Keratinocyte (primary cell): ENCODE measurements at regions not wholly inside any gene's neighbourhood (a gene's known extent, or its start where the extent isn't known, plus 50 kb on each side); places are given as distances from the start of the nearest gene placed in this dataset.
A peak's percentile ranks its signal among the peaks of the same experiment; 100 is the strongest.

ENCODE experiments used
- DNase-seq: peaks from one replicate; pipeline ENCODE4 v3.0.0-alpha.2; 2011; ENCODE audit warnings: low read depth, missing footprints, low spot score
- FAIRE-seq: peaks from 2 replicates; lab custom pipeline; 2011; peaks lifted over from hg19 to GRCh38; lab: Jason Lieb, UNC
- H2AFZ ChIP-seq: 2 replicates; pipeline ENCODE4 v1.6.0; 2012; ENCODE audit warnings: low read length, control low read depth, inconsistent platforms; ENCODE audit not compliant: control insufficient read depth
- H3K27ac ChIP-seq: 2 replicates; pipeline ENCODE4 v1.5.1; 2011; ENCODE audit warnings: low read length; ENCODE audit not compliant: control insufficient read depth, insufficient read depth
- H3K27me3 ChIP-seq: 3 replicates; pipeline ENCODE4 v1.6.0; 2011; ENCODE audit warnings: low read length; ENCODE audit not compliant: control insufficient read depth, insufficient read depth; ENCODE audit errors: extremely low read depth
- H3K36me3 ChIP-seq, 2 experiments: 2 replicates in 1 of 2; 3 replicates in 1 of 2; pipeline ENCODE4 v1.5.1; 2011; ENCODE audit warnings: low read length in 2 of 2, mild to moderate bottlenecking in 1 of 2; ENCODE audit not compliant: control insufficient read depth in 2 of 2, insufficient read depth in 2 of 2; ENCODE audit errors: extremely low read depth in 1 of 2
- H3K4me1 ChIP-seq: 3 replicates; pipeline ENCODE4 v1.5.1; 2011; ENCODE audit warnings: low read length; ENCODE audit not compliant: control insufficient read depth, insufficient read depth; ENCODE audit errors: extremely low read depth
- H3K4me2 ChIP-seq: 3 replicates; pipeline ENCODE4 v1.6.0; 2011; ENCODE audit warnings: low read depth, low read length; ENCODE audit not compliant: control insufficient read depth, insufficient read depth; ENCODE audit errors: extremely low read depth
- H3K4me3 ChIP-seq, 3 experiments: fragments of 200-600 bp in 1 of 3; sonication (generic) in 1 of 3; 2 replicates in 2 of 3; 3 replicates in 1 of 3; pipeline ENCODE4 v1.5.1; 2011 to 2016; ENCODE audit warnings: low read length in 3 of 3, mild to moderate bottlenecking in 3 of 3, control low read depth in 2 of 3, inconsistent platforms in 1 of 3, low read depth in 1 of 3, mixed read lengths in 1 of 3, mixed run types in 1 of 3, moderate library complexity in 1 of 3; ENCODE audit not compliant: control insufficient read depth in 2 of 3, insufficient read depth in 2 of 3; ENCODE audit errors: extremely low read depth in 1 of 3
- H3K79me2 ChIP-seq: 2 replicates; pipeline ENCODE4 v1.6.0; 2012; ENCODE audit warnings: low read length; ENCODE audit not compliant: control insufficient read depth, insufficient read depth
- H3K9ac ChIP-seq: 3 replicates; pipeline ENCODE4 v1.6.0; 2011; ENCODE audit warnings: low read length; ENCODE audit not compliant: control insufficient read depth, insufficient read depth; ENCODE audit errors: extremely low read depth
- H3K9me1 ChIP-seq: 3 replicates; pipeline ENCODE4 v1.6.0; 2011; ENCODE audit warnings: low read length; ENCODE audit not compliant: control insufficient read depth, insufficient read depth; ENCODE audit errors: extremely low read depth
- H3K9me3 ChIP-seq: 2 replicates; pipeline ENCODE4 v1.5.1; 2012; ENCODE audit warnings: low read depth, low read length; ENCODE audit not compliant: control insufficient read depth
- H4K20me1 ChIP-seq: 3 replicates; pipeline ENCODE4 v1.6.0; 2011; ENCODE audit warnings: low read length; ENCODE audit not compliant: control insufficient read depth, insufficient read depth; ENCODE audit errors: extremely low read depth
- CTCF ChIP-seq, 3 experiments: IDR thresholded peaks in 1 of 3; conservative IDR thresholded peaks in 1 of 3; optimal IDR thresholded peaks in 1 of 3; 2 replicates in 2 of 3; 3 replicates in 1 of 3; pipeline versions ENCODE3 to v1.5.1; 2011; ENCODE audit warnings: low read length in 3 of 3, mild to moderate bottlenecking in 3 of 3, moderate library complexity in 2 of 3, control low read depth in 1 of 3, inconsistent platforms in 1 of 3; ENCODE audit not compliant: insufficient read depth in 2 of 3; ENCODE audit errors: extremely low read depth in 1 of 3
- EZH2 ChIP-seq: IDR thresholded peaks from one replicate; pipeline ENCODE4 v1.6.1; 2012; ENCODE audit warnings: inconsistent platforms, mild to moderate bottlenecking, low read length, moderate library complexity
- dilution Hi-C: fragments of 300-500 bp; cut with MboI; formaldehyde crosslinking; loops from one replicate; pipeline ENCODE4 v1.7.0; 2020; ENCODE audit warnings: low sequenced_read_pairs; ENCODE audit not compliant: extremely low pct_ligation_motif_present

GRCh38 chr14:85475113-85475512 is 54.8 kb upstream of the FLRT2 start:
- H2AFZ ChIP-seq = no peak overlapping the region
- H3K79me2 ChIP-seq = no peaks in the 10 kb centered on the region
- H3K4me2 ChIP-seq = no peak overlapping the region
- no peaks in the 10 kb centered on the region for H3K36me3 ChIP-seq
- no peak overlapping the region for H3K4me3 ChIP-seq
- FAIRE-seq (no peak), DNase-seq (no peak)
- no peaks in the 10 kb centered on the region for H3K27me3 ChIP-seq
- TF ChIP-seq EZH2 = no peak
- H3K9ac ChIP-seq = no peak overlapping the region
- H3K4me1 ChIP-seq = no peaks in the 10 kb centered on the region
- H3K9me3 ChIP-seq = no peaks in the 10 kb centered on the region
- H4K20me1 ChIP-seq = no peaks in the 10 kb centered on the region
- H3K9me1 ChIP-seq = no peaks in the 10 kb centered on the region
- H3K27ac ChIP-seq = no peak overlapping the region
- dilution Hi-C loops = no loop called here

GRCh38 chr14:85479306-85479705 is 50.6 kb upstream of the FLRT2 start:
- Histone ChIP-seq H3K27ac (no peak overlapping the region), H3K79me2 (no peaks in the 10 kb centered on the region), H3K4me3 (no peak overlapping the region), H3K4me1 (no peaks in the 10 kb centered on the region), H3K27me3 (no peaks in the 10 kb centered on the region), H4K20me1 (no peaks in the 10 kb centered on the region), H3K9me3 (no peaks in the 10 kb centered on the region), H3K9me1 (no peaks in the 10 kb centered on the region), H3K4me2 (no peak overlapping the region), H2AFZ (no peak overlapping the region), H3K36me3 (no peaks in the 10 kb centered on the region), H3K9ac (no peak overlapping the region)
- FAIRE-seq (peak; percentile 83), DNase-seq (peak; percentile 4)
- dilution Hi-C loops = no loop called here
- TF ChIP-seq EZH2 (no peak), CTCF (optimal IDR thresholded peaks at IDR 0.05 in 1 of 3, IDR thresholded peaks at IDR 0.05 in 1 of 3, conservative IDR thresholded peaks at IDR 0.05 in 1 of 3; ENCODE audit: extremely low read depth in 1 of 3, insufficient read depth in 2 of 3, low read length in 3 of 3) (no peak)

GRCh38 chr14:85479771-85480170 is 50.2 kb upstream of the FLRT2 start:
- H3K9ac ChIP-seq = no peak overlapping the region
- DNase-seq (no peak), FAIRE-seq (no peak)
- no peaks in the 10 kb centered on the region for H3K27me3 ChIP-seq
- dilution Hi-C loops = no loop called here
- no peak overlapping the region for H3K4me3 ChIP-seq
- H3K4me1 ChIP-seq = no peaks in the 10 kb centered on the region
- no peak overlapping the region for H3K4me2 ChIP-seq
- H3K36me3 ChIP-seq = no peaks in the 10 kb centered on the region
- no peak overlapping the region for H2AFZ ChIP-seq
- H3K79me2 ChIP-seq = no peaks in the 10 kb centered on the region
- H4K20me1 ChIP-seq = no peaks in the 10 kb centered on the region
- H3K9me1 ChIP-seq = no peaks in the 10 kb centered on the region
- no peak overlapping the region for H3K27ac ChIP-seq
- TF ChIP-seq CTCF (optimal IDR thresholded peaks at IDR 0.05 in 1 of 3, IDR thresholded peaks at IDR 0.05 in 1 of 3, conservative IDR thresholded peaks at IDR 0.05 in 1 of 3; ENCODE audit: extremely low read depth in 1 of 3, insufficient read depth in 2 of 3, low read length in 3 of 3) (no peak), EZH2 (no peak)
- no peaks in the 10 kb centered on the region for H3K9me3 ChIP-seq
